GM18508 (cell line): ENCODE measurements at regions not wholly inside any gene's neighbourhood (a gene's known extent, or its start where the extent isn't known, plus 50 kb on each side); places are given as distances from the start of the nearest gene placed in this dataset.

ENCODE experiments used
- ATAC-seq: cut with Tn5 transposase; IDR thresholded peaks from one replicate; pipeline ENCODE4 v1.9.1; 2021; ENCODE audit warnings: moderate number of reproducible peaks; ENCODE audit not compliant: insufficient read depth, unreplicated experiment

DNA sequence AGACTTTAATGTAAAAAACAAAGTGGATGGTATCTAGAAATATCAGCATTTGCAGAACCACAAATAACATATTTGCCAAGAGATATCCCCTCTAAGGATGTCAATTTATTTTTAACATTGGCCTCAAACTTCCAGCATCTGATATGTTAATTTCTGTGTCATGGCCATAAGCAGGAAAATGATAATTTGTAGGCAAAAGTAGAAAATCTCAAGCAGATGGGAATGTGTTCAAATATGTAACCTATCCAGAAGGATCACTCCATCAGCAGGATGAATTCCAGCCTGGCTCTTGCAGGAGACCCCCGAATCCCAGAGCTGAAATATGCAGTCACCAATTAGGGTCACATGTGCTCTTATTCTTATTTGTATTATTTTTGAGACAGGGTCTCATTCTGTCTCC lies 55.4 kb upstream of the PRKX start:
- no peak for ATAC-seq
